Ovary (tissue), 7 donors: ENCODE measurements at regions not wholly inside any gene's neighbourhood (a gene's known extent, or its start where the extent isn't known, plus 50 kb on each side); places are given as distances from the start of the nearest gene placed in this dataset.

Source experiments
- DNase-seq, 5 donors: peaks; one replicate each; pipeline ENCODE4 v3.0.0-alpha.2; 2019 to 2020
- H3K27ac ChIP-seq, 2 donors: fragments of 200-600 bp; one replicate each; pipeline versions ENCODE4 v1.5.1 to v1.8.0; 2019 to 2022
- H3K27me3 ChIP-seq: fragments of 200-600 bp; one replicate; pipeline ENCODE4 v1.8.0; 2022
- H3K36me3 ChIP-seq: fragments of 200-600 bp; sonication (generic); one replicate; pipeline ENCODE4 v1.5.1; 2019
- H3K4me1 ChIP-seq: one replicate; pipeline ENCODE4 v1.8.1; 2013; ENCODE audit warnings: mild to moderate bottlenecking, moderate library complexity; ENCODE audit not compliant: insufficient read depth
- H3K4me3 ChIP-seq: fragments of 200-600 bp; sonication (generic); one replicate; pipeline ENCODE4 v1.5.1; 2017
- H3K9me3 ChIP-seq, 2 donors: fragments of 200-600 bp in 1 of 2; sonication (generic) in 1 of 2; one replicate each; pipeline versions ENCODE4 v1.5.1 to v1.8.1; 2013 to 2019; ENCODE audit warnings: mild to moderate bottlenecking in 1 of 2, moderate library complexity in 1 of 2
- EP300 ChIP-seq: sonication (generic); formaldehyde crosslinking; IDR thresholded peaks from one replicate; pipeline ENCODE4 v1.6.1; 2017; ENCODE audit warnings: antibody characterized with exemption
- POLR2A ChIP-seq: fragments of 450-650 bp; IDR thresholded peaks from one replicate; pipeline ENCODE4 v1.6.1; 2017; ENCODE audit warnings: antibody characterized with exemption, mild to moderate bottlenecking, moderate library complexity
- WGBS, 3 donors: extraction: QIAGEN DNeasy Blood & Tissue Kit in 1 of 3; methylation state at CpG; one replicate each; pipeline versions ENCODE4 v1.1.5 to v1.1.7; 2013 to 2017; 5-methylcytosine and 5-hydroxymethylcytosine counted together
- intact Hi-C, 4 donors: fragments of 100-400 bp; cut with DNase I; formaldehyde crosslinking; loops; one replicate each; pipeline versions ENCODE4 v1.11.0 to v1.15.1; 2022 to 2023
- TF ChIP-seq, protein P1 (sequence below), 3 donors: fragments of 450-650 bp in 2 of 3; fragments of 200-600 bp in 1 of 3; IDR thresholded peaks; one replicate each; pipeline versions ENCODE4 v1.5.1 to v1.8.0; 2016 to 2022; ENCODE audit warnings: antibody characterized with exemption in 3 of 3, mild to moderate bottlenecking in 1 of 3
- donor health status: DM: no; HTN: no; CAD: no; lungs with moderate emphysema.
- donor health status: DM: no; HTN: no; CAD: no.
- donor health status: Bipolar disorder and iron deficiency.
- donor health status: DM: no; HTN: no; CAD: no.
- donor health status: DM: yes; HTN: yes; CAD: no.

GRCh38 chr15:38740206-38740605 lies 175.6 kb upstream of the RASGRP1 start:
- intact Hi-C loops = no loop called here
- Histone ChIP-seq H3K27me3 (no peaks in the 10 kb centered on the region), H3K36me3 (no peaks in the 10 kb centered on the region), H3K4me1 (no peaks in the 10 kb centered on the region), H3K27ac (no peak overlapping the region), H3K9me3 (no peaks in the 10 kb centered on the region), H3K4me3 (no peak overlapping the region)
- no peak for DNase-seq
- TF ChIP-seq, protein P1, sequence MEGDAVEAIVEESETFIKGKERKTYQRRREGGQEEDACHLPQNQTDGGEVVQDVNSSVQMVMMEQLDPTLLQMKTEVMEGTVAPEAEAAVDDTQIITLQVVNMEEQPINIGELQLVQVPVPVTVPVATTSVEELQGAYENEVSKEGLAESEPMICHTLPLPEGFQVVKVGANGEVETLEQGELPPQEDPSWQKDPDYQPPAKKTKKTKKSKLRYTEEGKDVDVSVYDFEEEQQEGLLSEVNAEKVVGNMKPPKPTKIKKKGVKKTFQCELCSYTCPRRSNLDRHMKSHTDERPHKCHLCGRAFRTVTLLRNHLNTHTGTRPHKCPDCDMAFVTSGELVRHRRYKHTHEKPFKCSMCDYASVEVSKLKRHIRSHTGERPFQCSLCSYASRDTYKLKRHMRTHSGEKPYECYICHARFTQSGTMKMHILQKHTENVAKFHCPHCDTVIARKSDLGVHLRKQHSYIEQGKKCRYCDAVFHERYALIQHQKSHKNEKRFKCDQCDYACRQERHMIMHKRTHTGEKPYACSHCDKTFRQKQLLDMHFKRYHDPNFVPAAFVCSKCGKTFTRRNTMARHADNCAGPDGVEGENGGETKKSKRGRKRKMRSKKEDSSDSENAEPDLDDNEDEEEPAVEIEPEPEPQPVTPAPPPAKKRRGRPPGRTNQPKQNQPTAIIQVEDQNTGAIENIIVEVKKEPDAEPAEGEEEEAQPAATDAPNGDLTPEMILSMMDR (IDR thresholded peaks at IDR 0.05) = no peak
- TF ChIP-seq EP300 = no peak
- no peak for TF ChIP-seq POLR2A
- 85 to 88% (median 86%) methylated on average over 5 of the region's 5 CpGs for WGBS, 3 donors

GRCh38 chr15:38743147-38743546 lies 178.5 kb upstream of the RASGRP1 start:
- no peak for DNase-seq
- H3K4me1 ChIP-seq = no peaks in the 10 kb centered on the region
- WGBS, 3 donors = 82 to 90% (median 85%) methylated on average over 3 of the region's 3 CpGs
- H3K27me3 ChIP-seq = no peaks in the 10 kb centered on the region
- TF ChIP-seq, protein P1 (IDR thresholded peaks at IDR 0.05) = no peak
- TF ChIP-seq EP300 = no peak
- no peak for TF ChIP-seq POLR2A
- intact Hi-C loops = no loop called here
- H3K36me3 ChIP-seq = no peaks in the 10 kb centered on the region
- no peak overlapping the region for H3K4me3 ChIP-seq
- H3K27ac ChIP-seq = no peak overlapping the region
- no peaks in the 10 kb centered on the region for H3K9me3 ChIP-seq

DNA sequence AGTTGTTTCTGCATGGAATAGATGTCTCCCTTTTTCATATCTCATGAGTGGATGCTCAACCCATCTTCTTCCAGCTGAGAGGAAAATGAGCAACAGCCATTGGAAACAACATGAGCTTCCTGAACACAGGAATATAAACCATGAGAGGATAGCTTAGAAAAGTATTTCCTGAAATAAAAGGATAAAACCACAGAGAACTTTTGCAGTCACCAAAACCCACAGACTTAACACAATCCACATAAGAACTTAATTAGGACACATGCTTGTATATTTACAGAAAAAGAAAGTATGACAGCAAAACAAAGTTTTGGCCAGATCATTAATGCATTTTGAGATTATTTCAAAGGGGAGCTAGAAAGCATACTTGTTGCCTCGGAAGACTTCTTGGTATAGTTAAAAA lies 180.5 kb upstream of the RASGRP1 start:
- Histone ChIP-seq H3K9me3 (no peaks in the 10 kb centered on the region), H3K27me3 (no peaks in the 10 kb centered on the region), H3K36me3 (no peaks in the 10 kb centered on the region), H3K4me3 (no peak overlapping the region), H3K4me1 (no peaks in the 10 kb centered on the region), H3K27ac (no peak overlapping the region)
- WGBS, 3 donors = 48 to 56% (median 51%) methylated on average over 1 of the region's 1 CpG
- TF ChIP-seq, protein P1 (IDR thresholded peaks at IDR 0.05) = no peak
- TF ChIP-seq POLR2A (no peak), EP300 (no peak)
- DNase-seq = no peak
- intact Hi-C loops = no loop called here

DNA sequence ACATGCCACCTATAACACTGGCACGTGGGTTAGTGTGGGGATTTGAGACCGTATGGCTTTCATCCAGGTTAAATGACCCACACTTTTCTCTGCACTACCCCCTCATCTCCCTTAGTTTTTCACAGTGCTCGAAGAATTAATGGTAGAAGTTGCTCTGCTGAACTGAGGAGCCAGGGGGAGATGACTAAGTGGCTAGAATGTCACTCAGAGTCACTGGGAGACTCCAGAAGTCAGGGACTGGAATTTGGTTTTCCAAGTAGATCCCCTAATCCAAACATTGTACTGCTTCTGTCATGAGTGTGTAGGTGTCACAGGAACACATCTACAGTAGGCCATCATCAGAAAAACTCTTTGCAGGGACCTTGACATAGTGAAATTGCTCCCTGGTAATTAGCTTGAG lies 181.0 kb upstream of the RASGRP1 start:
- Histone ChIP-seq H3K27ac (no peak overlapping the region), H3K4me1 (no peaks in the 10 kb centered on the region), H3K4me3 (no peak overlapping the region), H3K36me3 (no peaks in the 10 kb centered on the region), H3K27me3 (no peaks in the 10 kb centered on the region), H3K9me3 (no peaks in the 10 kb centered on the region)
- 73 to 83% (median 80%) methylated on average over 3 of the region's 3 CpGs for WGBS, 3 donors
- TF ChIP-seq, protein P1 (IDR thresholded peaks at IDR 0.05) = no peak
- TF ChIP-seq POLR2A (no peak), EP300 (no peak)
- intact Hi-C loops = no loop called here
- DNase-seq = no peak

GRCh38 chr15:38746211-38746610 lies 181.6 kb upstream of the RASGRP1 start:
- Histone ChIP-seq H3K4me1 (no peaks in the 10 kb centered on the region), H3K27me3 (no peaks in the 10 kb centered on the region), H3K4me3 (no peak overlapping the region), H3K9me3 (no peaks in the 10 kb centered on the region), H3K27ac (no peak overlapping the region), H3K36me3 (no peaks in the 10 kb centered on the region)
- DNase-seq = no peak
- WGBS, 3 donors = 81 to 94% (median 91%) methylated on average over 1 of the region's 1 CpG
- TF ChIP-seq EP300 = no peak
- no peak for TF ChIP-seq POLR2A
- TF ChIP-seq, protein P1 (IDR thresholded peaks at IDR 0.05) = no peak
- intact Hi-C loops = no loop called here
